T-helper 17 cell (primary cell): ENCODE measurements at regions not wholly inside any gene's neighbourhood (a gene's known extent, or its start where the extent isn't known, plus 50 kb on each side); places are given as distances from the start of the nearest gene placed in this dataset.
"Not testable (repeated sequence)": the region's sequence is repeated elsewhere in the genome, so short reads cannot be mapped to it uniquely, and the experiment has no call there.

Experiments
- ATAC-seq: fragments of 150-1000 bp; cut with Tn5 transposase; 2 replicates; pipeline ENCODE4 v1.10.0; 2021; ENCODE audit warnings: mild to moderate bottlenecking, moderate library complexity
- DNase-seq, 3 donors: peaks; one replicate each; pipeline versions ENCODE4 v3.0.0 to v3.0.0-alpha.2; 2020 to 2021
- H3K9me3 ChIP-seq: one replicate; pipeline ENCODE4 v1.7.0; 2013; ENCODE audit warnings: low read length, mild to moderate bottlenecking; ENCODE audit not compliant: control insufficient read depth, poor library complexity, severe bottlenecking
- H3K27ac Mint-ChIP-seq: one replicate; pipeline ENCODE4 v1.8.0; 2022; ENCODE audit warnings: mild to moderate bottlenecking, moderate library complexity, mixed read lengths
- H3K27me3 Mint-ChIP-seq: one replicate; pipeline ENCODE4 v1.8.0; 2022; ENCODE audit warnings: mixed read lengths
- H3K36me3 Mint-ChIP-seq: one replicate; pipeline ENCODE4 v1.8.0; 2022; ENCODE audit warnings: low read depth, mixed read lengths
- H3K4me1 Mint-ChIP-seq: one replicate; pipeline ENCODE4 v1.8.0; 2022; ENCODE audit warnings: mild to moderate bottlenecking, mixed read lengths
- H3K4me3 Mint-ChIP-seq: one replicate; pipeline ENCODE4 v1.8.0; 2022; ENCODE audit warnings: mild to moderate bottlenecking, moderate library complexity, mixed read lengths

GRCh38 chr10:90087197-90088023, 386.0 kb downstream of the KIF20B start:
- H3K9me3 ChIP-seq = no peaks in the 10 kb centered on the region
- Mint-ChIP-seq H3K4me1 (no peaks in the 10 kb centered on the region), H3K4me3 (no peak overlapping the region), H3K36me3 (no peaks in the 10 kb centered on the region), H3K27me3 (no peaks in the 10 kb centered on the region), H3K27ac (no peak overlapping the region)
- DNase-seq = no peak
- no peak for ATAC-seq

- Mint-ChIP-seq H3K27me3 (no peaks in the 10 kb centered on the region), H3K27ac (no peak overlapping the region), H3K36me3 (no peaks in the 10 kb centered on the region), H3K4me1 (no peaks in the 10 kb centered on the region), H3K4me3 (no peak overlapping the region)
- ATAC-seq (no peak), DNase-seq (no peak)
- H3K9me3 ChIP-seq = no peaks in the 10 kb centered on the region
Observed at GRCh38 chr10:90088024-90088317, 386.6 kb downstream of the KIF20B start.

GRCh38 chr10:90089719-90090118, 388.3 kb downstream of the KIF20B start:
- ATAC-seq = no peak
- no peaks in the 10 kb centered on the region for H3K9me3 ChIP-seq
- DNase-seq = no peak
- no peaks in the 10 kb centered on the region for H3K4me1 Mint-ChIP-seq
- H3K36me3 Mint-ChIP-seq = no peaks in the 10 kb centered on the region
- H3K4me3 Mint-ChIP-seq = no peak overlapping the region
- H3K27ac Mint-ChIP-seq = no peak overlapping the region
- no peaks in the 10 kb centered on the region for H3K27me3 Mint-ChIP-seq

- ATAC-seq (no peak), DNase-seq (no peak)
- no peaks in the 10 kb centered on the region for H3K4me1 Mint-ChIP-seq
- H3K9me3 ChIP-seq = no peaks in the 10 kb centered on the region
- H3K27me3 Mint-ChIP-seq = peaks cover 8% of the 10 kb centered on the region
- no peaks in the 10 kb centered on the region for H3K36me3 Mint-ChIP-seq
- H3K27ac Mint-ChIP-seq = no peak overlapping the region
- no peak overlapping the region for H3K4me3 Mint-ChIP-seq
Observed at GRCh38 chr10:90096196-90096595, 394.8 kb downstream of the KIF20B start.

GRCh38 chr10:90107581-90107980, 406.2 kb downstream of the KIF20B start:
- not testable (repeated sequence) for DNase-seq, H3K36me3 Mint-ChIP-seq, H3K27ac Mint-ChIP-seq, H3K27me3 Mint-ChIP-seq, H3K9me3 ChIP-seq, H3K4me1 Mint-ChIP-seq, H3K4me3 Mint-ChIP-seq, ATAC-seq

GRCh38 chr10:90111671-90112070, 410.3 kb downstream of the KIF20B start:
- no peak for DNase-seq
- no peak for ATAC-seq
- no peaks in the 10 kb centered on the region for H3K27me3 Mint-ChIP-seq
- no peak overlapping the region for H3K27ac Mint-ChIP-seq
- no peak overlapping the region for H3K4me3 Mint-ChIP-seq
- no peaks in the 10 kb centered on the region for H3K36me3 Mint-ChIP-seq
- H3K4me1 Mint-ChIP-seq = no peaks in the 10 kb centered on the region
- H3K9me3 ChIP-seq = no peaks in the 10 kb centered on the region

GRCh38 chr10:90112681-90113080, 411.3 kb downstream of the KIF20B start:
- H3K27me3 Mint-ChIP-seq = no peaks in the 10 kb centered on the region
- H3K4me1 Mint-ChIP-seq = no peaks in the 10 kb centered on the region
- DNase-seq (no peak), ATAC-seq (no peak)
- H3K36me3 Mint-ChIP-seq = no peaks in the 10 kb centered on the region
- H3K4me3 Mint-ChIP-seq = no peak overlapping the region
- H3K27ac Mint-ChIP-seq = no peak overlapping the region
- H3K9me3 ChIP-seq = no peaks in the 10 kb centered on the region

GRCh38 chr10:90118567-90118966, 417.2 kb downstream of the KIF20B start:
- DNase-seq, H3K4me1 Mint-ChIP-seq, ATAC-seq, H3K9me3 ChIP-seq, H3K36me3 Mint-ChIP-seq, H3K27ac Mint-ChIP-seq, H3K4me3 Mint-ChIP-seq, H3K27me3 Mint-ChIP-seq: not testable (repeated sequence)

GRCh38 chr10:90119631-90120280, 418.4 kb downstream of the KIF20B start:
- not testable (repeated sequence) for H3K36me3 Mint-ChIP-seq, H3K27me3 Mint-ChIP-seq, H3K9me3 ChIP-seq, H3K4me1 Mint-ChIP-seq, DNase-seq, H3K27ac Mint-ChIP-seq, H3K4me3 Mint-ChIP-seq, ATAC-seq

- DNase-seq (no peak), ATAC-seq (no peak)
- H3K36me3 Mint-ChIP-seq = no peaks in the 10 kb centered on the region
- H3K27ac Mint-ChIP-seq = no peak overlapping the region
- H3K9me3 ChIP-seq = no peaks in the 10 kb centered on the region
- no peak overlapping the region for H3K4me3 Mint-ChIP-seq
- H3K27me3 Mint-ChIP-seq = no peaks in the 10 kb centered on the region
- no peaks in the 10 kb centered on the region for H3K4me1 Mint-ChIP-seq
Observed at GRCh38 chr10:90125456-90126255, 424.3 kb downstream of the KIF20B start.

- no peaks in the 10 kb centered on the region for H3K4me1 Mint-ChIP-seq
- no peaks in the 10 kb centered on the region for H3K36me3 Mint-ChIP-seq
- no peak for ATAC-seq
- no peak overlapping the region for H3K4me3 Mint-ChIP-seq
- no peak for DNase-seq
- H3K9me3 ChIP-seq = no peaks in the 10 kb centered on the region
- H3K27me3 Mint-ChIP-seq = no peaks in the 10 kb centered on the region
- H3K27ac Mint-ChIP-seq = no peak overlapping the region
Observed at GRCh38 chr10:90126256-90126595, 424.8 kb downstream of the KIF20B start.

- Mint-ChIP-seq H3K36me3 (no peaks in the 10 kb centered on the region), H3K4me1 (no peaks in the 10 kb centered on the region), H3K27ac (no peak overlapping the region), H3K27me3 (no peaks in the 10 kb centered on the region), H3K4me3 (no peak overlapping the region)
- no peaks in the 10 kb centered on the region for H3K9me3 ChIP-seq
- DNase-seq (no peak), ATAC-seq (no peak)
Observed at GRCh38 chr10:90130321-90131086, 429.1 kb downstream of the KIF20B start.

- peaks cover 4% of the 10 kb centered on the region for H3K9me3 ChIP-seq
- Mint-ChIP-seq H3K4me1 (no peaks in the 10 kb centered on the region), H3K4me3 (no peak overlapping the region), H3K36me3 (no peaks in the 10 kb centered on the region), H3K27ac (no peak overlapping the region), H3K27me3 (no peaks in the 10 kb centered on the region)
- DNase-seq (no peak), ATAC-seq (no peak)
Observed at GRCh38 chr10:90133606-90134005, 432.2 kb downstream of the KIF20B start.
